UCSD-AML1 (cell line): ENCODE measurements at regions not wholly inside any gene's neighbourhood (a gene's known extent, or its start where the extent isn't known, plus 50 kb on each side); places are given as distances from the start of the nearest gene placed in this dataset.
"Not testable (repeated sequence)": the region's sequence is repeated elsewhere in the genome, so short reads cannot be mapped to it uniquely, and the experiment has no call there.

Source experiments
- DNase-seq: peaks from one replicate; lab custom pipeline; 2025; ENCODE audit not compliant: unreplicated experiment; lab: John Stamatoyannopoulos, UW

DNA sequence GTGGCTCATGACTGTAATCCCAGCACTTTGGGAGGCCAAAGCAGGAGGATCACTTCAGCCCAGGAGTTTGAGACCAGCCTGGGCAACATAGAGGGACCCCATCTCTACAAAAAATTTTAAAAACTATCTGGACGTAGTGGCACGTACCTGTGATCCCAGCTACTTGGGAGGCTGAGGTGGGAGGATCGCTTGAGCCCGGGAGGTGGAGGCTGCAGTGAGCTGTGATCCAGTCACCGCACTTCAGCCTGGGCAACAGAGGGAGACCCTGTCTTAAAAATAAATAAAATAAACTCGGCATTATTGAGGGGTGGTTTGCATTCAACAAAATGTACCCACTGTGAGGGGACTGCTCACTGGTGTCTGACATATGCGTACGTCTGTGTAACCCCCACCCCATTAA lies 79.5 kb upstream of the GSE1 start:
- DNase-seq, result not testable (repeated sequence)

DNA sequence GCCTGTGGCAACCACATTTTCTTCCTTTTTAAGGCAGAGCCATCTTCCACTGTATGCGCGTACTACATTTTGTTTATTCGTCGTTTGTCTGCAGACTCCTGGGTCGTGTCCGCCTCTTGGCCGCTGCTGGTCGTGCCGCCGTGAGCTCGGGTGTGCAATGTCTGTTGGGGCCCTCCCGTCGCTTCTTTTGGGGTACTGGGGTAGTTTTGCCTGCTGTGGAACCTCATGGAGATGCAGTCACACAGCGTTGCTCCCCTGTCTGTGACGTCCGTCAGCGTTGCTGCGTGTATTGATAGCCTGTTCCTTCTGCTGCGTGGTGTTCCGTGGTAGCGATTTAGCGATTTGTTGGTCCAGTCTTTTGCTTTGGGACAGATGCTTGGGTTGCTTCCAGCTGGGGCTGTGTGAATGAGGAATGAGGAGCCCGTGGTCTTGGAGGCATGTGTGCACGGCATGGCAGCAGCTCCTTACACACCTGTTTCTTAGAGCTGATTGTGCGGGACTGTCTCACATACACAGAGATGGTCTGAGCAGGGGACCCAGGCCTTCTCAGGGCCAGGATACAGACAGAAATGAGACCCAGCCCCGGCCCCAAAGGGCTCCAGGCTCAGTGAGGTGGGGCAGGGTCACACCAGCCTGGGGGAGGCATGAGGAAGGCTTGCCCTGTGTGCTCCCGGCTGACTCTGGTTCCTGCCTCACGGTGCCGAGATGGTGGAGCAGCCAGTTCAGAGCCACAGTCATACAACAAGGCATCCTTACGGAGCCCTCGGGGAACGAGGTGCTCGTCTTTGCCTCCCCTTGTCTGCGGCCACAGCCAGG lies 78.4 kb upstream of the GSE1 start:
- DNase-seq, result no peak

DNA sequence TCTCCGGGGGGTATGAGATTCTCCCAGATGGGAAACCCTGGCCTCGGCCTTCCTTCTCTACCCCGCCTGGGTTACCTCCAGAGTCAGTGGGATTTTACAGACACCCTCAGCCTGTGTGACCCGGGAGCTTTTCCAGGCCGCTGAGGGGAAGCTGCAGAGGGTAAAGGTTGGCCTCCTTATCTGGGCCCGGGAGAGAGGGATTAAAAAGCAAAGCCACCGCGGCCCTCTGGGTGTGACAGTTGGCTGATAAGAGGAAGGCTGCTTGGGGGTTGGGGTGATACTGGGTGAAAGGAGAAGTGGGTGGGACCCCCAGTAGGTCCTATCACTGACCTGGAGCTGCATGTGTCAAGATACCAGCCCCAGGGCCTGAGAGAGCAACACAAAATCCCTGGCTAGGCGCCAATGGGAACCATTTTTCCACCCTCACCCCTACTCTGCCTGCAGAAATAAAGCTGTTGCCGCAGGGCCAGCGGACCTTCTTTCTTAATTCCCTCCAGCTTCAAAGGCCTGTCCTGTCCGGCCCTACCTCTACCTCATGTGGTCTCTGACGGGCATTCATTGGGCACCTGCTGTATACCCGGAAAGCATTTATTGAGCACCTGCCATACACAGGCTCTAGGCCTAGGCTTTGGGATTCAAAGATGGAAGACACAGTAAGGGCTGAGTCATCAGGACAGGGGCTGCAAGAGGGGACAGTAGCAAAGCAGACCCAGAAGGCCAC lies 77.6 kb upstream of the GSE1 start:
- peak; percentile 68 for DNase-seq

DNA sequence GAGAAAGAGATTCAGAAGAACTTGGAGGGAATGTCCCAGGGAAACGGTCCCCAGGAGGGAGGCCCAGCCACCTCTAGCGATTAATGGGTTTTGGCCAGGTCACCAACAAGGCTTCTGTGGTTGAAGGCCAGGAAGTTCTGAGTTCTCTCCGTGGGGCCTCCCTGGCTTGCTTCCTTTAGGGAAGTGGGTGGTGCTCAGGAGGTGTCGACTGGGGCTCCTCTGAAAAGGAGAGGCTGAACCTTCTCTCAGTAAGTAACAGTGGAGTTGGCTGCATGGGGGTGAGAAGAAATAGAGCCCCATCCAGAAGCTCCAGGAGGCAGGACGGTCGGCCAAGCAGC lies 77.1 kb upstream of the GSE1 start:
- DNase-seq, result peak; percentile 78

DNA sequence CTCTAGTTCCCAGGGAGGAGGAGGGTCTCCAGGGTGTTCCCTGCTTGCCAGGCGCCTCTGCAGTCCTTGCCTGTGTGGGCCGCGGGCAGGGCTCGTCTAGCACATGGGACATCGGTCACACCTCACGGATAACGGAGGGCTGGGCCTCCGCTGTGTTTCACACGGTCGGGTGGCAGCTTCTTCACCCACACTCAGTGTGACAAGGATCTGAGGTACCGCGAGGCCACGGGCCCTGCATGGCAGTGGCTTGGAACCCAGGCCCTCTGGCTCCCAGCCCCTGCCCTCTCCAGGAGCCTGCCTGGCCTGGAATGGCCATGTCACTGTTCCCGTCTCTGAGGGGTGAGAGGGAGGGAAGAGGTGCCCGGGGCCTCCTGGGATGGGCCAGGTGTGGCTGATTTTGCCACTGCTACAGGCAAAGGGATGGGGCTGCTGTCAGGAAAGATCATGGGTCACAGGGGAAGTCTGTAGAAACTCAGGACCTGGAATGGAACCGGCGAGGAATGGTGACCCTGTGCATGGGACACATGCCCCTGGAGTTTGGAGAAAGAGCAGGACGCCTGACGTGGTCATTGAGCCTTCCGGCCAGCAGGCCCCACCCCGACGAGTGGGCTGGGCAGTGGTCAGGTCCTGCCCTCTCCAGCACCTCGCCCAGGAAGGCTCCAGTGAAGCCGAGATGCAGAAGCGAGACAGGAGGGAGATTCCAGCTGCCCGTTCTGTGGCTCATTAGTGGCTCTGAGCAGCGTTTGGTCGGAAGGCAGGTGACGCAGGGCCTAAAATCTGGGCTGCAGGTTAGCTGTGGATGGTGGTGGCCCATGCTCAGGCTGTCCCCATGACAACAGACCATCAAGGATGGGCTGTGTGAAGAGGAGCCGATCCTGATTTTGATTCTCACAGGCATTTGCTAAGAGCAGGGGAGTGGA lies 76.5 kb upstream of the GSE1 start:
- no peak for DNase-seq

DNA sequence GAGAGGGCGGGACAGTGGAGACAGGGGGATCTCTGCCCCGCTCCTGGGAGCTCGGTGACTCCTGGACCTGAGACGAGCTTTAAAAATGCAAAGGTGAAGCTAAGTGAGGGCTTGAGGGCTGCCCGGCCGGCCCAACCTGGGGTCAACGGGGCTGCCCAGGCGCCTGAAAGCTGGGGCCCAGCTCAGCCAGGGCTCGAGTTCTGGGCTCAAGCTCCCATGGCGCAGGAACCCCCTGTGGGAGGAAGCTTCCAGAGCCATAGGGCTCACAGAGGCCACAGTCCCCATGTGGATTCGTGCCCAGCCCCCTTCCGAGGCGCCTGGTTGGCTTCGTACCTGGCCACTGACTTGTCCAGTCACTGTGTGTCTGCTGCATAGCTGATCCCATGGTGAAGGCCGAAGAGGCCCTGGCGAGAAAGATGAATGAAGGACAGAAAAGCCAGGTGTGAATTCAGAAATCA lies 75.8 kb upstream of the GSE1 start:
- no peak for DNase-seq

DNA sequence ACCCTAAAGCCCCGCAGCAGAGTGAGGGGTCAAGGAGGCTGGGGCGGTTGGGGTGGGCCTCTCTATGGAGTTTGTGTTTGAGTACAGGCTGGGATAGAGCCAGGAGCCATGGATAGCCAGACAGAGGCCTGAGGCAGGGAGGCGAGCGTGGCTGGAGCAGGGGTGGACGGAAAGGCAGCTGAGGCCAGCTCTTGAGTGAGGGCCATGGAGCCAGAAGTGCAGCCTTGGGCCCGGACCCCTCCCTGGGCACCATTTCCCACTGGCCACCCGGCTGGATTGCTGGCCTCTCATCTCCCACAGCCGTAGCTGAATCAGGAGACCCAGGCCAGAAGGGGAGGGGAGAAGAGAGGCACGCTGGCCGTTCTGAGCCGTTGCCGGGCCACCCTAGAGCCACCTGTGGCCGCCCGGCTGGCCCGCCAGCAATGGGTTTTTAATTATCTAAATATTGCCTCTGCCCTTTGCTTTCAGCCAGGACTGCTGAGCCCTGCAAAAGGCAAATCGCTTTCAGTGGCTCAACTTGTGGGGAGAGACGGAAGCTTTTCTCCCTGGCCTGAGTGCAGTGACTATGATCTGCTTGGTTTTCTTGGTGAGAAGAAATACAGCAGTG lies 75.2 kb upstream of the GSE1 start:
- DNase-seq, result no peak

DNA sequence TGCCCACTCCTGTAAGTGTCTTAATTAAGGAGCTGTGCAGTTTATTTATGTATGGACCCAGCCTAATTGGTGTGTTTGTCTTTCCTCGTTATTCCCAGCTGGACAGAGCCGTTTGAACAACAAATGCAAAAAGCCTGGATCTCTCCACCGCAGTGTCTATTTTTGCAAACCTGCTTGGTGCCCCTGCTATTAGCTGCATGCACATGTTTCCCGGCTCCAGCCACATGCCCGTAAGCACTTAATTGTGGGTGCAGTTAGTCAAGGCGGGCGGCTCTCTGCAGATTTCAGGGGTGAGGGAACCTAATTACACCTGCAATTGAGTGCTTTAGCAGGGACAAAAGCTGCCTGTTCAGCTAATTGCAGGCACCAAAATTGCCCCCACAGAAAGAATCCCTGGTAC lies 74.0 kb upstream of the GSE1 start:
- DNase-seq, result no peak

DNA sequence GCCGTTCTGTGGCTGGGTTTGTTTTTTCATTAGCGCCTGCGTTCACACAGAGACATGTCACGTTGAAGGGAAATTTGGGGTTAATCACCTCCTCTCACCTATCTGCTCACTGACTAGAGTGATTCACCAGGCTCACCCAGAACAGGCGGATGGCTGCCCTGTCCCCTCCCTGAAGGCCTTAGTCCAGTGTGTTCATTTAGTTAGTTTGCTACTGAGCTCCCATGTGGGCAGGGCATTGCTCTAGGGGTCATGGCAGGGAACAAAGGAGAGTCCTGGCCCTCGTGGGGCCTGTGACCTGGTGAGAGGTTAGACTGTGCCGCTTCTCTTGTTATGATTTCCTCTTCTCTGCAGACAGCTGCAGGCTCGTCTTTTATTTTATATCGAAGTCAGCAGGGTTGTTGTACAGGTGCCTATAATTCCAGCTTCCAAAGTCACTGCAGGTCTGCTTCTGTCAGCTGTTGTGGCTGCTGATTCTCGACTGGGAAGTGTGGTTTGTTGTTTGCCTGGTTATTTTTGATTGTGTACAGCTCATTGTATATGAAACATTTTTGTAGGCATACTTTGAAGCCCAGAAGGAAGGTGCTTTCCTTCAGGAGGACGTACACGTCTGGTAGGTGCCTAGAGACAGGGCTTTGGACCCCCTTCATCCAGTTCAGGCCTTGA lies 73.4 kb upstream of the GSE1 start:
- DNase-seq, result no peak

DNA sequence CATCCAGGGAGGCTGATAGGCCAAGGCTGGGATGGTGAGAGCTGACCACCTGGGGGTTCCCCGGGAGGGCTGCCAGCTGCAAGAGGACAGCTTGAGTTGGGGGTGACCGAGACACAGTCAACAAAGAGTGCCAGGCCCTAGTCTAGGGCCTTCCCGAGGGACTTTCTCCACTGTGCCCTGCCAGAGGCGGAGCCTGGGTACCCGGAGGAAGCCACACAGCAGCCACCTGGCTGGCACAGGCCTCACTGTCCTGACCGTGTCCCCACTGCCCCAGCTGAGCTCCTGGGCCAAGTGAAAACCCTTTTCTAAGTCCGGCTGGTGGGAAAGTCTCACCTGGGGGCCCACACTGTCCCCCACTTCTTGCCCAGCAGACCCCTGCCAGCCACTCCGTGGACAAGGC lies 71.9 kb upstream of the GSE1 start:
- DNase-seq, result no peak

DNA sequence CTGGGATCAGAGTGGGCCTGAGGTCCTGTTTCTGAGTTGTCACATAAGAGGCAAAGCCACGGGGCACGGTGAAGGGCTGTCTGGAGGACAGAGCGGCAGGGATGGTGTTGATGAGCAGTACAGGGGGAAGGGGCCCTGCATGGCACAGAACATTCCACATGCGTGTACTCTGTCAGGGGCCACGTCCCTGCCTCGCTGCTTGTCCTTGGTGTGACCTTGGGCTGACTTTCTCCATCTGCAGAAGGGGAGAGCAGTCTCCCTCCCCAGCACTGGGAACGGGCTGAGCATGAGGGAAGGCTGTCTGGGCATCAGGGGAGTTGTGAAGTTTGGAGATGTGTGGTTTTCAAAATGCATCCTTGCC lies 71.5 kb upstream of the GSE1 start:
- no peak for DNase-seq

DNA sequence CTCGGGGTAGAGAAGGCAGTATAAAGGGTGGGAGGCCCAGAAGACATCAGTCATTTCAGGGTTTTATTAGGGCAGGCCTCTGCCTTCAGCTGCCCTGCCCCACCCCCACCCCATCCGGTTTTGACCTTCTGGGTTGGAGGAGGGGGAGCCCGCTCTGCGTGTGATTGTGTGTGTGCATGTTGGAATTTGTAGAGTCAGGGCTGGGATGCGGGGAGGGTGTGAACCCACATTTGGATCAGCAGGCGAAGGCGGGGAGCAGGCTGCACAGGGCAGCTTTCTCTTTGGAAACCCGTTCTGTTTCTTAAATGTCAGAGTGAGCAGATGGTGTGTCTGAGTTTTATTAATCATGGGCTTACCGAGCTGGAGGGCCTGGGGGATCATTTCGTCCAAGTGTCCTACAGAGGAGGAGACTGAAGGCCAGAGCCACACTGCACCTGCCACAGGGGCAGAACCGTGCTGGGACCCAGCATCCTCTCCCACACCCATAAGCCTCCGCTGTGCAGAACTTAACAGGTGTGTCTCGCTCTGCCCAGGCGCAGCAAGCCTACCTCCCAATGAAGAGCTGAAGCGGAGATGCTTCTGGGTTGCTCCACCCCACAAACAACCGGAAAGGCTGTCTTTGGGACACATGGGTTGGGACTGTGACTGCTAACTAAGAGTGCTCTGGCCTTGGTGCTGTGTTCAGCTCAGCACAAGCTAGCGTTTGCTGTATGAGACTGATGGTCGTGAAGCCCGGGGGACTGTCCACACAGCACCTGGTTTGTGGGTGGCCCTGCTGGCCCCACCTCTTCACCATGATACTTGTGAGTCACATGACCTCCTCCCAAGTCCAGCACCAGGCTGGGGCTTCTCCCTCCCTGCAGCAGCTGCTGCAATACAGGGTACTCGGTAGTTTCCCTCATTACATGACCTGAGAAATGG lies 70.9 kb upstream of the GSE1 start:
- peak; percentile 51 for DNase-seq

DNA sequence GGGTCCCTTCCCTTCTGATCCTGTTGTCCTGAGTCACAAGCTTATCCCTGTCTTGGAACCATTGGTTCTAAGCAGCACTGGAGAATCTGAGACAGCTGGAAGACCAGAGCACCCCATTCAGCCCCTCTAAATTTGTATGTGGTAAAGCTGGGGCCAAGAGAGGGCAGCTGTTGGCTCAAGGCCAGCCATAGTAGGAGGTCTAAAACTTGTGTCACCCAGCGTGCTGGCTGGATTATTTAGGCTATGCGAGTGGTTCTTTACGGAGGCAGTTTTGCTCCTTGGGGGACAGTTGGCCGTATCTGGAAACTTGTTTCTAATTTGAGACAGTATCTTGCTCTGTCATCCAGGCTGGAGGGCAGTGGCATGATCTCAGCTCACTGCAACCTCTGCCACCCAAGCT lies 69.6 kb upstream of the GSE1 start:
- DNase-seq, result no peak

DNA sequence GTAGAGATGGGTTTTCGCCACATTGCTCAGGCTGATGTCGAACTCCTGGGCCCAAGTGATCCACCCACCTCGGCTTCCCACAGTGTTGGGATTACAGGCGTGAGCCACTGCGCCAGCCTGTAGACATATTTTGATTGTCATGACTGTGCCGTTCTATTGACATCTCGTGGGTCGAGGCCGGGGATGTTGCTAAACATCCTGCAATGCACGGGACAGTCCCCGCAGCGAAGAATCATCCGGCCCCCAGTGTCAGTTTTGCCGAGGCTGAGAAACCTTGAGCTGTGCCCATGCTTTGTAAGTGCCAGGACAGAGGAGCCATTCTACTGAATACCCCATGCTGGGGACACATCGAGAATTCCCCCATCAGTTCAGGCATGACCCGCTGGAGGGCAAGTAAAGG lies 69.1 kb upstream of the GSE1 start:
- DNase-seq, result no peak

DNA sequence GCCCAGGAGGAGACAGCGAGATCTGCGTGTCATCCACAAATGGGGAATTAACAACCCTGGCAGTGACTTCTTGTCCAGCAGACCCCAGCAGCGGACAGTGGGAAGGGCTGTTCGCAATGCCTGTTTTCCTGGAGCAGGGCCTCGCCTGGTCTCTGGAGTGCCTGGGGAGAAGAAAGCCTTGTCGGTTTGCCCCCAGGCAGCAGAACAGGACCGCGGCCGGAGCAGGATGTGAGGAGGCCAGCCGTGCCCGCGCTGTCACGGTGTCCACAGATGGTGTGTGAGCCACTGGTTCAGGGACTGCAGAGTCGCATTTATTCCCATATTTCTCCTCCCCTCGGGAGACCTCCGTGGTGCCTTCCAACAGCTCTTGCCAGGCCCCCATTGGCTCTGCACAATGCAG lies 68.5 kb upstream of the GSE1 start:
- DNase-seq, result no peak

DNA sequence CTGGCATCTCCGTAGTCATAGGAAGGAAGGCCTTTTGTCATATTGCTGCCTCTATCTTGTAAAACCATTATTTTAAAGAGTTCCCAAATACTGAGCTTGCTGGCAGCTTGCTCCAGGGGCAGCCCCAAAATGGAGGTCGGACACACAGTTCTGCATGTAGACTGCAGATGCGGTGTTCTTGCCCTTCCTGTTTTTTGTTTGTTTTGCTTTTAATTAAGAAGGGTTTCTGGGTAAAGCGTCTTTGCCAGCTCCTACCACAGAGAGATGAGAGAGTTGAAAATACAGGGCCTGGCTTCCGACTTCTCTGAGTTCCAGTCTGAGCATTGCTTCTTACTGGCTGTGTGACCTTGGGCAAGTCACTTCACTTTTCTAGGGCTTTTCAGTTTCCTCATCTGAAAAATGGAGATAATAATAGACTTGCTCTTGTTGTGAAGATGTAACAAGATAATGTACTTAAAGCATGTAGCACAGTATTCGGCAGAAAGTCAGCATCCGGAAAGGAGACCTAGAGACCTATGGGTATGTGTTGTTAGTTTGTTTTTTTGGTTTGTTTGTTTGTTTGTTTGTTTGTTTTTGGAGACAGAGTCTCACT lies 67.8 kb upstream of the GSE1 start:
- DNase-seq, result no peak

DNA sequence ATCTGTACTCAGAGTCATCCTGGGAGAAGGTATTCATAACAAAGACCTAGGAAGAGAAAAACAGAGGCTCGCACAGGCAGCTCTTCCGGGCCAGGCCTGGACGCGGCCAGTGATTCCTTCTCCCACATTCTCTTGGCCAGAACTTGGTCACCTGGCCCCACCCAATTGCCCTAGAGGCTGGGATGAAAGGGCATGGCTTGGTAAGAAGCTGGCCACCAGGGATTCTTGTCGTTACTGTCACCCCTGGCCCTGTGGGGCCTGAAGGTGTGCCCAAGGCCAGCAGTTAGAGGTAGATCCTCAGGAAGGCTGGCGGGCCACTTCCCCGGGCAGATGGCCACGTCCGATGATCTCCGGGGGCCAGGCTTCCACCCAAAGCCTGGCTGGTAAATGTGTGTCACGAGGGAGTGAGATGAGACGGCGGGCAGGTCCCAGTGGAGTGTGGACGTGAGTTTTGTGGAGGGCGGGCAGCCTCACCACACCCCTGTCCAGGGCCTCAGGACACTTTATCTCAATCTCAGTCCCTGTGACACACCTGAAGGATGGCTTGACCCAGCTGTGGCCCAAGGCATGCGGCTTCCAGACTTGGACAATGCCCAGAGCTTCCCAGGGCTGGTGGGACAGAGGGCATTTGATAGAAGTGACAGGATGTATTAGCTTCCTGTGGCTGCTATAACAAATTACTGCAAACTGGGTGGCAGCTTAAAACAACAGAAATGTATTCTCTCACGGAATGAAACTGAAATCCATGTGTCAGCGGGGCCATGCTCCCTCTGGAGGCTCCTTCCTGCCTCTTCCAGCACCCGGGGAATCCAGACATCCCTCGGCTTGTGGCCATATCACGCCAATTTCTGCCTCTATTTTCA lies 66.3 kb upstream of the GSE1 start:
- peak; percentile 37 for DNase-seq

DNA sequence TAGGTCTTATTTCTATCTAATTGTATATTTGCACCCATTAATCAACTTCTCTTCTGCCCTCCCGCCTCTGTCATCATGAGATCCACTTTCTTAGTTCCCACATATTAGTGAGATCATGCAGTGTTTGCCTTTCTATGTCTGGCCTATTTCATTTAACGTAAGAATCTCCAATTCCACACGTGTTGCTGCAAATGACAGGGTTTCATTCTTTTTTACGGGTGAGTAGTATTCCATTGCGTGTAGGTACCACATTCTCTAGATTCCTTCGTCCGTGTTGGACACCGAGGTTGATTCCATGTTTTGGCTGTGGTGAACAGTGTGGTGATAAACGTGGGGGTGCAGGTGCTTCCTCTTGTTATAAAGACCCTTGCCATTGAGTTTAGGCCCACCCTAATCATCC lies 64.7 kb upstream of the GSE1 start:
- DNase-seq, result no peak
